Heart left ventricle (tissue), 13 donors: ENCODE measurements at regions not wholly inside any gene's neighbourhood (a gene's known extent, or its start where the extent isn't known, plus 50 kb on each side); places are given as distances from the start of the nearest gene placed in this dataset.

ENCODE experiments used
- POLR2A ChIP-seq, 2 donors: fragments of 450-650 bp; IDR thresholded peaks; one replicate each; pipeline ENCODE4 v1.6.1; 2017; ENCODE audit warnings: antibody characterized with exemption in 2 of 2, mild to moderate bottlenecking in 2 of 2, moderate library complexity in 2 of 2
- TF ChIP-seq, protein P1 (sequence below), 12 donors: fragments of 200-600 bp; sonication (generic) in 4 of 12; IDR thresholded peaks; one replicate each; pipeline versions ENCODE4 v1.5.0 to v1.8.0; 2018 to 2022; ENCODE audit warnings: antibody characterized with exemption in 12 of 12, mild to moderate bottlenecking in 5 of 12
- donor health status: ischemic (EF 13 %, LVEDD 7.1; RV severe dilation, severe dysfunction).
- donor health status: DM: no; HTN: yes; CAD: no.
- donor health status: DM: no; HTN: no; CAD: no.
- donor health status: ischemic (EF 25% LVEDD 6.9; RV normal size, moderate dysfunction).
- donor health status: ischemic (EF 25% LVEDD 5.7; RV mildly dilated, moderate dysfunction).
- donor health status: ischemic (EF 35%, LVEDD 5.7; RV mildly dilated, moderate dysfunction).
- donor health status: nonischemic (EF 11% LVEDD 7.7; RV severe dilation, severe dysfunction).
- donor health status: DM: yes; HTN: yes; CAD: no.
- donor health status: PGD.
- donor health status: ischemic (EF 29% LVEDD 5.4; RV normal size, mild dysfunction).
- donor health status: nonischemic (EF 23%, LVEDD 6.1; RV moderate dilation, normal function).

DNA sequence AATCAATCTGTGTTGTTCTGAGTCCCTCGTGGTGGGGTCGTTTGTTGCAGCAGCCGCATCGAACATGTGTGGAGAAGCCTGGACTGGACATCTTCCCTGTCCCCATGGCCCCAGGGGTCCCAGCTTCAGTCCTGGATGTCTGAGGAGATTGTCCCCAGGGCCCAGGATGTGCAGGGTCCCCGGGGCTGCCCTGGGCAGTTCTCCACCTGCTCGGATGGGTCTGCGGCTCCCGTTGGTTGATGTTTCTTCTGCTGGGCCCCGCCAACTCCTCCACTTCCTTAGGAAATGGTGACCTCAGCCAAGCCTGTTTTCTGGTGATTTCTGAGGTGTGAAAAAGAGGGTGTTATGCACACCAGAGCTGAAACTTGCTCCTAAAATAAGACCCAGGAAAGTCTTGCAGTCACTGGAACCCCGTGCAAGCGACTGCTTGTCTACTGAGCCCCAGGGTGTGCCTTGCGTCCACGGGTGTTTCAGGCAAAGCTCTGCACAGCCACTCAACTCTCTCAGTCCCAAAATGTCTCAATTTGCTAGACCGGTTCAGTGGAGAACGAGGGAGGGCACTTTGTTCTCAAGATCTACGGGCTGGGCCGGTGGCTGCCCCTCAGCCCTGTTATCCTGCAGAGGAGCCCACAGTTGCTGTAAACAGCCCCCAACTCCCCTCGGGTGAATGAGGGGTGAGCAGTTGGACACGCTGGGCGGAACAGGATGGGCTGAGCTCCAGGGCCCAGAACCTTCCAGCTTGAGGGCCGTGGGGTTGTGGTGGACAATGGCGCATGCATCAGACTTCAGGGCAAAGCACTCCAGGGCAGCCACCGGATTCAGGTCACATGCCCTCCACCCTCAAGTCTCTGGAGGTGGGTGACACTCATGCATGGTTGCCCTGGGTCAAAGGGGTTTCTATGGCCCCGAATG is 66.7 kb upstream of the OLFM1 start:
- TF ChIP-seq, protein P1, sequence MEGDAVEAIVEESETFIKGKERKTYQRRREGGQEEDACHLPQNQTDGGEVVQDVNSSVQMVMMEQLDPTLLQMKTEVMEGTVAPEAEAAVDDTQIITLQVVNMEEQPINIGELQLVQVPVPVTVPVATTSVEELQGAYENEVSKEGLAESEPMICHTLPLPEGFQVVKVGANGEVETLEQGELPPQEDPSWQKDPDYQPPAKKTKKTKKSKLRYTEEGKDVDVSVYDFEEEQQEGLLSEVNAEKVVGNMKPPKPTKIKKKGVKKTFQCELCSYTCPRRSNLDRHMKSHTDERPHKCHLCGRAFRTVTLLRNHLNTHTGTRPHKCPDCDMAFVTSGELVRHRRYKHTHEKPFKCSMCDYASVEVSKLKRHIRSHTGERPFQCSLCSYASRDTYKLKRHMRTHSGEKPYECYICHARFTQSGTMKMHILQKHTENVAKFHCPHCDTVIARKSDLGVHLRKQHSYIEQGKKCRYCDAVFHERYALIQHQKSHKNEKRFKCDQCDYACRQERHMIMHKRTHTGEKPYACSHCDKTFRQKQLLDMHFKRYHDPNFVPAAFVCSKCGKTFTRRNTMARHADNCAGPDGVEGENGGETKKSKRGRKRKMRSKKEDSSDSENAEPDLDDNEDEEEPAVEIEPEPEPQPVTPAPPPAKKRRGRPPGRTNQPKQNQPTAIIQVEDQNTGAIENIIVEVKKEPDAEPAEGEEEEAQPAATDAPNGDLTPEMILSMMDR (IDR thresholded peaks at IDR 0.05), result no peak
- TF ChIP-seq POLR2A (IDR thresholded peaks at IDR 0.05), result no peak
